ENCODE measurements at regions not wholly inside any gene's neighbourhood (a gene's known extent, or its start where the extent isn't known, plus 50 kb on each side); places are given as distances from the start of the nearest gene placed in this dataset.

DNA sequence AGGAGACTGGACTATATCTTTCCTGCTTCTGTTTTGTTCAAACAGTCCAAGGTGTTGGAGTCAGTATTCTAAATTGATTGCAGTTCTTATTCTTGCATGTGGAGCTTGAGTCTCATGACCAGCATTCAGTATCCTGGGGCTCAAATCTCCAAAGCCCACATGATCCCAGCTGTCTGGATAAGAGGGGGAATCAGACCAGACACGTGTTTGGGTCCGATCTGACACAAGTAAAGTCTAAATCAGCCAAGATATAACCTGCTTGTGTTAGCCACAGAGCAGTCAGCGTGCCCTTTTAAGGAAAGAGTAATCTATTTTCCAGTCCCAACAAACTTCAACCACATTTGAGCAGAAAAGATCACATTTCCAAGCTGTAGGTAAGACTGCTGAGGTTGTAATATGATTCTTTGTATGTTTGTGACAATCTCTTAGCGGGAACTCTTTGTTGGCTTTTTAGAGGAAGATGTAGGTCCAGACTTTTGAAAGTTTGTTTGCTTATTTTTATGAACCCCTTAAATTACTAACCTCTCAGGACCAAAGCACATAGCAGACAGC is 334.6 kb downstream of the SLC4A3 start:
- TF ChIP-seq, protein P1, sequence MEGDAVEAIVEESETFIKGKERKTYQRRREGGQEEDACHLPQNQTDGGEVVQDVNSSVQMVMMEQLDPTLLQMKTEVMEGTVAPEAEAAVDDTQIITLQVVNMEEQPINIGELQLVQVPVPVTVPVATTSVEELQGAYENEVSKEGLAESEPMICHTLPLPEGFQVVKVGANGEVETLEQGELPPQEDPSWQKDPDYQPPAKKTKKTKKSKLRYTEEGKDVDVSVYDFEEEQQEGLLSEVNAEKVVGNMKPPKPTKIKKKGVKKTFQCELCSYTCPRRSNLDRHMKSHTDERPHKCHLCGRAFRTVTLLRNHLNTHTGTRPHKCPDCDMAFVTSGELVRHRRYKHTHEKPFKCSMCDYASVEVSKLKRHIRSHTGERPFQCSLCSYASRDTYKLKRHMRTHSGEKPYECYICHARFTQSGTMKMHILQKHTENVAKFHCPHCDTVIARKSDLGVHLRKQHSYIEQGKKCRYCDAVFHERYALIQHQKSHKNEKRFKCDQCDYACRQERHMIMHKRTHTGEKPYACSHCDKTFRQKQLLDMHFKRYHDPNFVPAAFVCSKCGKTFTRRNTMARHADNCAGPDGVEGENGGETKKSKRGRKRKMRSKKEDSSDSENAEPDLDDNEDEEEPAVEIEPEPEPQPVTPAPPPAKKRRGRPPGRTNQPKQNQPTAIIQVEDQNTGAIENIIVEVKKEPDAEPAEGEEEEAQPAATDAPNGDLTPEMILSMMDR (conservative IDR thresholded peaks at IDR 0.05; ENCODE audit: low read depth, low read length), result no peak
- TF ChIP-seq EZH2 (IDR thresholded peaks at IDR 0.05; ENCODE audit: low read length, unreplicated experiment) (no peak), EZH2phosphoT487 (IDR thresholded peaks at IDR 0.05; ENCODE audit: borderline replicate concordance, low read length) (no peak)
